Common myeloid progenitor, CD34-positive (primary cell): ENCODE measurements at regions not wholly inside any gene's neighbourhood (a gene's known extent, or its start where the extent isn't known, plus 50 kb on each side); places are given as distances from the start of the nearest gene placed in this dataset.
"Not testable (repeated sequence)": the region's sequence is repeated elsewhere in the genome, so short reads cannot be mapped to it uniquely, and the experiment has no call there.

Source experiments
- CTCF ChIA-PET: fragments of 350-600 bp; sonication (Branson Sonifier 250); formaldehyde crosslinking; loops from one replicate; lab custom pipeline; 2021; ENCODE audit warnings: antibody characterized with exemption; lab: Charles Lee
- POLR2A ChIA-PET: fragments of 350-600 bp; sonication (Branson Sonifier 250); formaldehyde crosslinking; loops from one replicate; lab custom pipeline; 2021; ENCODE audit warnings: antibody characterized with exemption; lab: Charles Lee
- DNase-seq, 3 donors: peaks; one replicate each; pipeline versions ENCODE4 v3.0.0 to v3.0.0-alpha.2; 2013
- H3K27ac ChIP-seq, 2 experiments: 1 replicate in 1 of 2; 2 replicates in 1 of 2; pipeline ENCODE4 v1.7.0; 2013; ENCODE audit warnings: inconsistent platforms in 2 of 2, low read length in 2 of 2, mild to moderate bottlenecking in 2 of 2, low read depth in 1 of 2, moderate library complexity in 1 of 2; ENCODE audit not compliant: severe bottlenecking in 2 of 2, insufficient read depth in 1 of 2, poor library complexity in 1 of 2
- H3K27me3 ChIP-seq, 5 experiments: replicated peaks in 2 of 5; 1 replicate in 3 of 5; 2 replicates in 2 of 5; pipeline versions ENCODE4 v1.6.1 to v1.7.0; 2013; ENCODE audit warnings: low read length in 4 of 5, mild to moderate bottlenecking in 2 of 5, moderate library complexity in 2 of 5, inconsistent platforms in 1 of 5; ENCODE audit not compliant: insufficient read depth in 5 of 5, control insufficient read depth in 4 of 5
- H3K36me3 ChIP-seq, 4 experiments: 1 replicate in 2 of 4; 2 replicates in 2 of 4; pipeline versions ENCODE4 v1.6.1 to v1.7.0; 2013; ENCODE audit warnings: low read length in 3 of 4, control low read depth in 1 of 4, mild to moderate bottlenecking in 1 of 4; ENCODE audit not compliant: control insufficient read depth in 4 of 4, insufficient read depth in 4 of 4
- H3K4me1 ChIP-seq, 4 experiments: 1 replicate in 3 of 4; 2 replicates in 1 of 4; pipeline versions ENCODE4 v1.6.1 to v1.7.1; 2013; ENCODE audit warnings: low read length in 3 of 4, mild to moderate bottlenecking in 3 of 4, control low read depth in 1 of 4, inconsistent platforms in 1 of 4, moderate library complexity in 1 of 4; ENCODE audit not compliant: control insufficient read depth in 4 of 4, insufficient read depth in 4 of 4; ENCODE audit errors: control extremely low read depth in 1 of 4
- H3K4me3 ChIP-seq, 7 experiments: 1 replicate in 4 of 7; 2 replicates in 3 of 7; pipeline versions ENCODE4 v1.5.1 to v1.7.0; 2013; ENCODE audit warnings: mild to moderate bottlenecking in 7 of 7, low read length in 6 of 7, moderate library complexity in 6 of 7, inconsistent platforms in 2 of 7, low read depth in 2 of 7, control low read depth in 1 of 7; ENCODE audit not compliant: insufficient read depth in 4 of 7, control insufficient read depth in 1 of 7; ENCODE audit errors: extremely low read depth in 1 of 7
- H3K9me3 ChIP-seq, 5 experiments: 1 replicate in 4 of 5; 2 replicates in 1 of 5; pipeline versions ENCODE4 v1.6.1 to v1.7.1; 2013; ENCODE audit warnings: low read length in 4 of 5, mild to moderate bottlenecking in 2 of 5, inconsistent platforms in 1 of 5, low read depth in 1 of 5, moderate library complexity in 1 of 5; ENCODE audit not compliant: control insufficient read depth in 4 of 5, insufficient read depth in 2 of 5; ENCODE audit errors: control extremely low read depth in 1 of 5
- WGBS: methylation state at CpG from one replicate; pipeline ENCODE4 v1.1.5; 2013; ENCODE audit not compliant: insufficient coverage; 5-methylcytosine and 5-hydroxymethylcytosine counted together

- H3K36me3 ChIP-seq = no peaks in the 10 kb centered on the region
- no peaks in the 10 kb centered on the region for H3K4me1 ChIP-seq
- ChIA-PET POLR2A (no interaction called here), CTCF (no interaction called here)
- H3K27me3 ChIP-seq = peaks cover 0 to 10% (median 0%) of the 10 kb centered on the region in 5 experiments
- 88% methylated on average over 5 of the region's 5 CpGs for WGBS
- no peak overlapping the region for H3K27ac ChIP-seq
- DNase-seq = no peak
- no peak overlapping the region for H3K4me3 ChIP-seq
- H3K9me3 ChIP-seq = no peaks in the 10 kb centered on the region
These were observed 104.0 kb upstream of the GPR12 start for GRCh38 chr13:26864576-26864975.

GRCh38 chr13:26861941-26862340, 101.4 kb upstream of the GPR12 start:
- no peaks in the 10 kb centered on the region for H3K9me3 ChIP-seq
- WGBS = 39% methylated on average over 2 of the region's 2 CpGs
- H3K27ac ChIP-seq = no peak overlapping the region
- CTCF ChIA-PET = interaction anchor here (0.7 to 1.6 kb wide), 3 partner anchors 9 to 155 kb away, joined by 3 to 6 read pairs (median 3); no protein-coding TSS in a partner anchor
- no peak overlapping the region for H3K4me3 ChIP-seq
- POLR2A ChIA-PET = no interaction called here
- DNase-seq = no peak
- no peaks in the 10 kb centered on the region for H3K4me1 ChIP-seq
- peaks cover 0 to 12% (median 4%) of the 10 kb centered on the region in 5 experiments for H3K27me3 ChIP-seq
- no peaks in the 10 kb centered on the region for H3K36me3 ChIP-seq

- DNase-seq = no peak
- Histone ChIP-seq H3K4me3 (no peak overlapping the region), H3K27ac (no peak overlapping the region), H3K9me3 (no peaks in the 10 kb centered on the region), H3K4me1 (no peaks in the 10 kb centered on the region), H3K36me3 (no peaks in the 10 kb centered on the region), H3K27me3 (peaks cover 0 to 26% (median 11%) of the 10 kb centered on the region in 5 experiments)
- CTCF ChIA-PET = no interaction called here
- WGBS = 93% methylated on average over 3 of the region's 5 CpGs
- POLR2A ChIA-PET = no interaction called here
These were observed 95.3 kb upstream of the GPR12 start for GRCh38 chr13:26855921-26856320.

- 86% methylated on average over 1 of the region's 3 CpGs for WGBS
- Histone ChIP-seq H3K27me3 (peaks cover 0 to 26% (median 11%) of the 10 kb centered on the region in 5 experiments), H3K27ac (no peak overlapping the region), H3K36me3 (no peaks in the 10 kb centered on the region), H3K9me3 (no peaks in the 10 kb centered on the region), H3K4me3 (no peak overlapping the region), H3K4me1 (no peaks in the 10 kb centered on the region)
- CTCF ChIA-PET = no interaction called here
- DNase-seq = no peak
- POLR2A ChIA-PET = no interaction called here
These were observed 94.5 kb upstream of the GPR12 start for GRCh38 chr13:26855071-26855470.

- WGBS = no CpG with 5 or more reads among the region's 2 CpGs
- no peak overlapping the region for H3K27ac ChIP-seq
- H3K4me1 ChIP-seq = no peaks in the 10 kb centered on the region
- no peak overlapping the region for H3K4me3 ChIP-seq
- no peaks in the 10 kb centered on the region for H3K9me3 ChIP-seq
- H3K27me3 ChIP-seq = peaks cover 2 to 34% (median 15%) of the 10 kb centered on the region in 5 experiments
- H3K36me3 ChIP-seq = no peaks in the 10 kb centered on the region
- ChIA-PET CTCF (interaction anchor here (1.3 kb wide), 1 partner anchor 22 kb away, joined by 5 read pairs; no protein-coding TSS in a partner anchor), POLR2A (no interaction called here)
- no peak for DNase-seq
These were observed 92.7 kb upstream of the GPR12 start for GRCh38 chr13:26853323-26853722.

GRCh38 chr13:26847281-26847680, 86.7 kb upstream of the GPR12 start:
- Histone ChIP-seq H3K27ac (no peak overlapping the region), H3K4me1 (no peaks in the 10 kb centered on the region), H3K4me3 (no peak overlapping the region), H3K9me3 (no peaks in the 10 kb centered on the region), H3K27me3 (peaks cover 4 to 13% (median 7%) of the 10 kb centered on the region in 5 experiments), H3K36me3 (no peaks in the 10 kb centered on the region)
- WGBS = 67% methylated on average over 1 of the region's 1 CpG
- no peak for DNase-seq
- CTCF ChIA-PET = no interaction called here
- POLR2A ChIA-PET = no interaction called here

GRCh38 chr13:26845063-26845462, 84.5 kb upstream of the GPR12 start:
- H3K36me3 ChIP-seq, CTCF ChIA-PET, POLR2A ChIA-PET, H3K4me3 ChIP-seq, DNase-seq, H3K27ac ChIP-seq, H3K9me3 ChIP-seq, H3K4me1 ChIP-seq: not testable (repeated sequence)
- H3K27me3 ChIP-seq = peaks cover 5 to 13% (median 7%) of the 10 kb centered on the region in 5 experiments
- 80% methylated on average over 2 of the region's 7 CpGs for WGBS
